HG03575 (cell line): ENCODE measurements at regions not wholly inside any gene's neighbourhood (a gene's known extent, or its start where the extent isn't known, plus 50 kb on each side); places are given as distances from the start of the nearest gene placed in this dataset.
"Not testable (repeated sequence)": the region's sequence is repeated elsewhere in the genome, so short reads cannot be mapped to it uniquely, and the experiment has no call there.

Experiments used
- ATAC-seq: cut with Tn5 transposase; IDR thresholded peaks from one replicate; pipeline ENCODE4 v1.9.1; 2021; ENCODE audit not compliant: unreplicated experiment, insufficient number of reproducible peaks, low FRiP score; ENCODE audit errors: extremely low read depth

- no peak for ATAC-seq
Observed at GRCh38 chr18:43774497-43774896, 497.2 kb upstream of the SYT4 start.

- no peak for ATAC-seq
Observed at GRCh38 chr18:43775591-43775990, 498.3 kb upstream of the SYT4 start.

- ATAC-seq = no peak
Observed at GRCh38 chr18:43776997-43777396, 499.7 kb upstream of the SYT4 start.

- no peak for ATAC-seq
Observed at GRCh38 chr18:43777636-43778304, 500.5 kb upstream of the SYT4 start.

- ATAC-seq = no peak
Observed at GRCh38 chr18:43780782-43781340, 503.6 kb upstream of the SYT4 start.

- ATAC-seq = no peak
Observed at GRCh38 chr18:43785158-43785557, 507.9 kb upstream of the SYT4 start.

- ATAC-seq = no peak
Observed at GRCh38 chr18:43786893-43787292, 509.6 kb upstream of the SYT4 start.

- not testable (repeated sequence) for ATAC-seq
Observed at GRCh38 chr18:43787721-43788120, 510.4 kb upstream of the SYT4 start.

GRCh38 chr18:43789234-43790000 is 512.1 kb upstream of the SYT4 start:
- no peak for ATAC-seq

GRCh38 chr18:43793910-43794309 is 516.6 kb upstream of the SYT4 start:
- ATAC-seq = no peak

GRCh38 chr18:43794363-43794762 is 517.1 kb upstream of the SYT4 start:
- ATAC-seq = no peak

GRCh38 chr18:43797347-43797746 is 520.1 kb upstream of the SYT4 start:
- no peak for ATAC-seq

GRCh38 chr18:43800584-43800983 is 523.3 kb upstream of the SYT4 start:
- ATAC-seq = no peak

- ATAC-seq = no peak
Observed at GRCh38 chr18:43805646-43806194, 528.4 kb upstream of the SYT4 start.

- no peak for ATAC-seq
Observed at GRCh38 chr18:43812627-43813026, 535.3 kb upstream of the SYT4 start.

GRCh38 chr18:43819397-43819796 is 542.1 kb upstream of the SYT4 start:
- no peak for ATAC-seq

- no peak for ATAC-seq
Observed at GRCh38 chr18:43819873-43820272, 542.6 kb upstream of the SYT4 start.

- ATAC-seq = no peak
Observed at GRCh38 chr18:43825768-43826167, 548.5 kb upstream of the SYT4 start.

- ATAC-seq = no peak
Observed at GRCh38 chr18:43826215-43826614, 548.9 kb upstream of the SYT4 start.

- ATAC-seq = no peak
Observed at GRCh38 chr18:43827311-43827710, 550.0 kb upstream of the SYT4 start.
